SK-N-MC (cell line): ENCODE measurements at regions not wholly inside any gene's neighbourhood (a gene's known extent, or its start where the extent isn't known, plus 50 kb on each side); places are given as distances from the start of the nearest gene placed in this dataset.
A peak's percentile ranks its signal among the peaks of the same experiment; 100 is the strongest.
"Not testable (repeated sequence)": the region's sequence is repeated elsewhere in the genome, so short reads cannot be mapped to it uniquely, and the experiment has no call there.

Source experiments
- DNase-seq: peaks from one replicate; pipeline ENCODE4 v3.0.0-alpha.2; 2011; ENCODE audit warnings: low read depth, low spot score
- H3K27ac ChIP-seq: fragments of 200-600 bp; sonication (generic); 2 replicates; pipeline ENCODE4 v1.5.1; 2016; ENCODE audit warnings: mixed run types
- H3K36me3 ChIP-seq: fragments of 200-600 bp; sonication (generic); 2 replicates; pipeline ENCODE4 v1.6.1; 2017; ENCODE audit warnings: antibody characterized with exemption, low read length, mixed read lengths; ENCODE audit not compliant: insufficient read depth
- H3K4me3 ChIP-seq: fragments of 200-600 bp; sonication (generic); 2 replicates; pipeline ENCODE4 v1.5.1; 2016
- H3K9ac ChIP-seq: fragments of 200-600 bp; sonication (generic); 2 replicates; pipeline ENCODE4 v1.8.0; 2017; ENCODE audit warnings: mixed run types, mixed read lengths; ENCODE audit not compliant: insufficient read length
- H3K9me3 ChIP-seq: fragments of 200-600 bp; sonication (generic); 2 replicates; pipeline ENCODE4 v1.6.1; 2017; ENCODE audit warnings: low read depth, mild to moderate bottlenecking, antibody characterized with exemption, low read length, moderate library complexity, mixed read lengths
- EZH2 ChIP-seq: fragments of 200-600 bp; sonication (generic); IDR thresholded peaks from one replicate; pipeline ENCODE4 v1.6.1; 2017; ENCODE audit warnings: antibody characterized with exemption
- FOXP2 ChIP-seq: optimal IDR thresholded peaks from 2 replicates; pipeline ENCODE3; 2011; ENCODE audit warnings: mild to moderate bottlenecking, moderate library complexity; ENCODE audit not compliant: insufficient read depth; ENCODE audit errors: extremely low read length, control extremely low read depth
- POLR2AphosphoS5 ChIP-seq: IDR thresholded peaks from 2 replicates; pipeline ENCODE4 v1.6.1; 2012; ENCODE audit warnings: mild to moderate bottlenecking, low read depth, low read length, borderline replicate concordance

GRCh38 chr15:83365370-83365938, 81.0 kb upstream of the BNC1 start:
- Histone ChIP-seq H3K4me3 (peak overlapping the region; percentile 71), H3K27ac (peak overlapping the region; percentile 29; the same call in 1 of the 2 replicates)

GRCh38 chr15:83372434-83372891, 74.7 kb upstream of the SH3GL3 start:
- no peak for DNase-seq
- Histone ChIP-seq H3K9ac (no peak overlapping the region), H3K4me3 (no peak overlapping the region), H3K27ac (no peak overlapping the region), H3K9me3 (no peaks in the 10 kb centered on the region), H3K36me3 (no peaks in the 10 kb centered on the region)
- TF ChIP-seq EZH2 (no peak), POLR2AphosphoS5 (no peak), FOXP2 (no peak)

More at GRCh38 chr15:83365370-83365938, 81.0 kb upstream of the BNC1 start:
- TF ChIP-seq FOXP2 (no peak), EZH2 (no peak), POLR2AphosphoS5 (no peak)
- Histone ChIP-seq H3K9me3 (peaks cover 4% of the 10 kb centered on the region; the same call in 1 of the 2 replicates), H3K36me3 (no peaks in the 10 kb centered on the region), H3K9ac (peak overlapping the region; percentile 1)
- no peak for DNase-seq

GRCh38 chr15:83378921-83379578, 68.1 kb upstream of the SH3GL3 start:
- Histone ChIP-seq H3K36me3 (no peaks in the 10 kb centered on the region), H3K9ac (no peak overlapping the region), H3K27ac (no peak overlapping the region), H3K4me3 (no peak overlapping the region), H3K9me3 (no peaks in the 10 kb centered on the region)
- no peak for DNase-seq
- TF ChIP-seq FOXP2, result no peak
- TF ChIP-seq POLR2AphosphoS5, result no peak
- TF ChIP-seq EZH2, result no peak

GRCh38 chr15:83379579-83379959, 67.6 kb upstream of the SH3GL3 start:
- Histone ChIP-seq H3K9me3 (no peaks in the 10 kb centered on the region), H3K9ac (no peak overlapping the region), H3K27ac (no peak overlapping the region), H3K36me3 (no peaks in the 10 kb centered on the region), H3K4me3 (no peak overlapping the region)
- TF ChIP-seq EZH2 (no peak), FOXP2 (no peak), POLR2AphosphoS5 (no peak)
- DNase-seq, result no peak

- no peak for TF ChIP-seq EZH2
- TF ChIP-seq POLR2AphosphoS5, result no peak
- TF ChIP-seq FOXP2, result no peak
- H3K27ac ChIP-seq, result no peak overlapping the region
- H3K9ac ChIP-seq, result no peak overlapping the region
- no peaks in the 10 kb centered on the region for H3K9me3 ChIP-seq
- DNase-seq, result no peak
- no peaks in the 10 kb centered on the region for H3K36me3 ChIP-seq
- H3K4me3 ChIP-seq, result no peak overlapping the region
Observed at GRCh38 chr15:83380059-83380458, 67.1 kb upstream of the SH3GL3 start.

GRCh38 chr15:83380682-83381081, 66.5 kb upstream of the SH3GL3 start:
- TF ChIP-seq EZH2 (no peak), POLR2AphosphoS5 (no peak), FOXP2 (no peak)
- Histone ChIP-seq H3K36me3 (no peaks in the 10 kb centered on the region), H3K27ac (no peak overlapping the region), H3K4me3 (no peak overlapping the region), H3K9me3 (no peaks in the 10 kb centered on the region), H3K9ac (no peak overlapping the region)
- no peak for DNase-seq

GRCh38 chr15:83383608-83384139, 63.5 kb upstream of the SH3GL3 start:
- not testable (repeated sequence) for DNase-seq, H3K9me3 ChIP-seq, H3K36me3 ChIP-seq, H3K27ac ChIP-seq, H3K9ac ChIP-seq, H3K4me3 ChIP-seq

GRCh38 chr15:83396101-83396500, 51.0 kb upstream of the SH3GL3 start:
- DNase-seq, result no peak
- TF ChIP-seq POLR2AphosphoS5, result no peak
- no peak for TF ChIP-seq EZH2
- TF ChIP-seq FOXP2, result no peak
- Histone ChIP-seq H3K27ac (no peak overlapping the region), H3K9me3 (no peaks in the 10 kb centered on the region), H3K36me3 (no peaks in the 10 kb centered on the region), H3K9ac (no peak overlapping the region), H3K4me3 (no peak overlapping the region)
